GM21723 (cell line): ENCODE measurements at regions not wholly inside any gene's neighbourhood (a gene's known extent, or its start where the extent isn't known, plus 50 kb on each side); places are given as distances from the start of the nearest gene placed in this dataset.
"Not testable (repeated sequence)": the region's sequence is repeated elsewhere in the genome, so short reads cannot be mapped to it uniquely, and the experiment has no call there.

Experiments used
- ATAC-seq: cut with Tn5 transposase; IDR thresholded peaks from one replicate; pipeline ENCODE4 v1.9.1; 2021; ENCODE audit warnings: mild to moderate bottlenecking, moderate library complexity; ENCODE audit not compliant: unreplicated experiment

- no peak for ATAC-seq
Measured at GRCh38 chr5:117752403-117752802, 1177.8 kb upstream of the SEMA6A start.

- ATAC-seq: no peak
Measured at GRCh38 chr5:117748336-117748735, 1173.7 kb upstream of the SEMA6A start.

- no peak for ATAC-seq
Measured at GRCh38 chr5:117743337-117743736, 1168.7 kb upstream of the SEMA6A start.

GRCh38 chr5:117741655-117742206, 1167.1 kb upstream of the SEMA6A start:
- ATAC-seq: no peak

- no peak for ATAC-seq
Measured at GRCh38 chr5:117740268-117740667, 1165.6 kb upstream of the SEMA6A start.

GRCh38 chr5:117738571-117738970, 1163.9 kb upstream of the SEMA6A start:
- ATAC-seq: no peak

GRCh38 chr5:117736698-117737097, 1162.1 kb upstream of the SEMA6A start:
- ATAC-seq: no peak

- ATAC-seq: no peak
Measured at GRCh38 chr5:117734056-117734455, 1159.4 kb upstream of the SEMA6A start.

GRCh38 chr5:117733051-117733450, 1158.4 kb upstream of the SEMA6A start:
- no peak for ATAC-seq

- ATAC-seq: no peak
Measured at GRCh38 chr5:117732264-117732663, 1157.6 kb upstream of the SEMA6A start.

GRCh38 chr5:117731446-117731845, 1156.8 kb upstream of the SEMA6A start:
- ATAC-seq: no peak

GRCh38 chr5:117720784-117721183, 1146.2 kb upstream of the SEMA6A start:
- not testable (repeated sequence) for ATAC-seq

- no peak for ATAC-seq
Measured at GRCh38 chr5:117719413-117719812, 1144.8 kb upstream of the SEMA6A start.

- ATAC-seq: no peak
Measured at GRCh38 chr5:117713585-117714198, 1139.1 kb upstream of the SEMA6A start.

GRCh38 chr5:117701062-117701461, 1126.4 kb upstream of the SEMA6A start:
- ATAC-seq: no peak

GRCh38 chr5:117692606-117693005, 1118.0 kb upstream of the SEMA6A start:
- ATAC-seq: no peak

GRCh38 chr5:117691081-117691870, 1116.7 kb upstream of the SEMA6A start:
- ATAC-seq: no peak

- no peak for ATAC-seq
Measured at GRCh38 chr5:117690612-117691011, 1116.0 kb upstream of the SEMA6A start.

- no peak for ATAC-seq
Measured at GRCh38 chr5:117686926-117687325, 1112.3 kb upstream of the SEMA6A start.

- ATAC-seq: no peak
Measured at GRCh38 chr5:117682416-117682815, 1107.8 kb upstream of the SEMA6A start.

GRCh38 chr5:117681431-117682254, 1107.0 kb upstream of the SEMA6A start:
- no peak for ATAC-seq
